HL-60 (cell line): ENCODE measurements at regions not wholly inside any gene's neighbourhood (a gene's known extent, or its start where the extent isn't known, plus 50 kb on each side); places are given as distances from the start of the nearest gene placed in this dataset.
A peak's percentile ranks its signal among the peaks of the same experiment; 100 is the strongest.

ENCODE experiments used
- DNase-seq, 2 experiments: peaks; one replicate each; pipeline ENCODE4 v3.0.0-alpha.2; 2010 to 2020; ENCODE audit warnings: low read depth in 1 of 2, low spot score in 1 of 2
- H3K27ac ChIP-seq: fragments of 250-450 bp; sonication (Bioruptor Pico); replicated peaks from 2 replicates; pipeline ENCODE4 v1.5.1; 2020; ENCODE audit warnings: mild to moderate bottlenecking, moderate library complexity
- H3K27me3 ChIP-seq: fragments of 250-450 bp; sonication (Bioruptor Pico); 2 replicates; pipeline ENCODE4 v1.5.1; 2021; ENCODE audit warnings: mild to moderate bottlenecking, moderate library complexity; ENCODE audit not compliant: insufficient read depth, poor library complexity, severe bottlenecking
- H3K4me3 ChIP-seq: replicated peaks from 2 replicates; pipeline ENCODE4 v1.5.1; 2011; ENCODE audit warnings: mild to moderate bottlenecking, control low read depth, low read length; ENCODE audit not compliant: insufficient read depth
- CTCF ChIP-seq: IDR thresholded peaks from one replicate; pipeline ENCODE4 v1.5.1; 2011; ENCODE audit warnings: low read length, control low read depth, inconsistent platforms; ENCODE audit not compliant: insufficient read depth
- GABPA ChIP-seq: IDR thresholded peaks from 2 replicates; pipeline ENCODE4 v1.6.1; 2012; ENCODE audit warnings: low read depth
- POLR2AphosphoS5 ChIP-seq: IDR thresholded peaks from 2 replicates; pipeline ENCODE4 v1.6.1; 2012; ENCODE audit warnings: low read depth
- REST ChIP-seq: IDR thresholded peaks from 2 replicates; pipeline ENCODE4 v1.6.1; 2012; ENCODE audit warnings: low read depth; ENCODE audit not compliant: insufficient replicate concordance
- SPI1 ChIP-seq: IDR thresholded peaks from 2 replicates; pipeline ENCODE4 v1.6.1; 2012; ENCODE audit warnings: low read depth, mild to moderate bottlenecking, borderline replicate concordance

DNA sequence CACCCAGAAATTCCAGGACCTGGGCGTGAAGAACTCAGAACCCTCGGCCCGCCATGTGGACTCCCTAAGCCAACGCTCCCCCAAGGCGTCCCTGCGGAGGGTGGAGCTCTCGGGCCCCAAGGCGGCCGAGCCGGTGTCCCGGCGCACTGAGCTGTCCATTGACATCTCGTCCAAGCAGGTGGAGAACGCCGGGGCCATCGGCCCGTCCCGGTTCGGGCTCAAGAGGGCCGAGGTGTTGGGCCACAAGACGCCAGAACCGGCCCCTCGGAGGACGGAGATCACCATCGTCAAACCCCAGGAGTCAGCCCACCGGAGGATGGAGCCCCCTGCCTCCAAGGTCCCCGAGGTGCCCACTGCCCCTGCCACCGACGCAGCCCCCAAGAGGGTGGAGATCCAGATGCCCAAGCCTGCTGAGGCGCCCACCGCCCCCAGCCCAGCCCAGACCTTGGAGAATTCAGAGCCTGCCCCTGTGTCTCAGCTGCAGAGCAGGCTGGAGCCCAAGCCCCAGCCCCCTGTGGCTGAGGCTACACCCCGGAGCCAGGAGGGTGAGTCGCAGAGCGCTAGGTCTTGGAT is 261.5 kb downstream of the SEC14L1 start:
- Histone ChIP-seq H3K4me3 (no peak overlapping the region), H3K27me3 (no peaks in the 10 kb centered on the region), H3K27ac (no peak overlapping the region)
- TF ChIP-seq CTCF: no peak
- TF ChIP-seq POLR2AphosphoS5: no peak
- TF ChIP-seq GABPA: no peak
- no peak for TF ChIP-seq REST
- no peak for TF ChIP-seq SPI1
- no peak for DNase-seq

- no peak for TF ChIP-seq REST
- TF ChIP-seq POLR2AphosphoS5: no peak
- TF ChIP-seq CTCF: no peak
- no peak for TF ChIP-seq SPI1
- TF ChIP-seq GABPA: no peak
- no peak overlapping the region for H3K27ac ChIP-seq
- no peak overlapping the region for H3K4me3 ChIP-seq
- no peaks in the 10 kb centered on the region for H3K27me3 ChIP-seq
- no peak for DNase-seq
These were observed 263.1 kb downstream of the SEC14L1 start for GRCh38 chr17:77403854-77404253.

GRCh38 chr17:77404812-77405581 is 264.2 kb downstream of the SEC14L1 start:
- peak; percentile 52 to 90 for DNase-seq
- TF ChIP-seq GABPA (peak; percentile 68), SPI1 (no peak), REST (no peak), POLR2AphosphoS5 (peak; percentile 85), CTCF (no peak)
- Histone ChIP-seq H3K27ac (peak overlapping the region; percentile 31), H3K4me3 (no peak overlapping the region), H3K27me3 (no peaks in the 10 kb centered on the region)
